GM18505 (cell line): ENCODE measurements at regions not wholly inside any gene's neighbourhood (a gene's known extent, or its start where the extent isn't known, plus 50 kb on each side); places are given as distances from the start of the nearest gene placed in this dataset.

Experiments
- ATAC-seq: cut with Tn5 transposase; IDR thresholded peaks from one replicate; pipeline ENCODE4 v1.9.1; 2021; ENCODE audit not compliant: unreplicated experiment
- POLR2A ChIP-seq: IDR thresholded peaks from 4 replicates; pipeline ENCODE4 v1.6.1; 2011; ENCODE audit warnings: borderline replicate concordance; ENCODE audit not compliant: insufficient read depth, insufficient read length; ENCODE audit errors: extremely low read depth

GRCh38 chr5:84535281-84535680 is 150.6 kb upstream of the EDIL3 start:
- no peak for TF ChIP-seq POLR2A
- ATAC-seq, result no peak

GRCh38 chr5:84524491-84524890 is 139.8 kb upstream of the EDIL3 start:
- no peak for TF ChIP-seq POLR2A
- no peak for ATAC-seq

GRCh38 chr5:84518862-84519261 is 134.2 kb upstream of the EDIL3 start:
- no peak for ATAC-seq
- no peak for TF ChIP-seq POLR2A

- no peak for ATAC-seq
- TF ChIP-seq POLR2A, result no peak
Measured at GRCh38 chr5:84518370-84518769, 133.7 kb upstream of the EDIL3 start.

- TF ChIP-seq POLR2A, result no peak
- no peak for ATAC-seq
Measured at GRCh38 chr5:84506625-84507024, 121.9 kb upstream of the EDIL3 start.

GRCh38 chr5:84494453-84494852 is 109.8 kb upstream of the EDIL3 start:
- TF ChIP-seq POLR2A, result no peak
- ATAC-seq, result no peak

- no peak for ATAC-seq
- no peak for TF ChIP-seq POLR2A
Measured at GRCh38 chr5:84487963-84488362, 103.3 kb upstream of the EDIL3 start.

GRCh38 chr5:84480873-84481637 is 96.4 kb upstream of the EDIL3 start:
- no peak for TF ChIP-seq POLR2A
- no peak for ATAC-seq

GRCh38 chr5:84478603-84479002 is 93.9 kb upstream of the EDIL3 start:
- no peak for TF ChIP-seq POLR2A
- no peak for ATAC-seq

GRCh38 chr5:84477485-84477884 is 92.8 kb upstream of the EDIL3 start:
- no peak for ATAC-seq
- TF ChIP-seq POLR2A, result no peak

GRCh38 chr5:84474126-84474525 is 89.4 kb upstream of the EDIL3 start:
- ATAC-seq, result no peak
- TF ChIP-seq POLR2A, result no peak

GRCh38 chr5:84453405-84453804 is 68.7 kb upstream of the EDIL3 start:
- TF ChIP-seq POLR2A, result no peak
- no peak for ATAC-seq

- no peak for TF ChIP-seq POLR2A
- ATAC-seq, result no peak
Measured at GRCh38 chr5:84450617-84451414, 66.1 kb upstream of the EDIL3 start.
